ENCODE measurements at regions not wholly inside any gene's neighbourhood (a gene's known extent, or its start where the extent isn't known, plus 50 kb on each side); places are given as distances from the start of the nearest gene placed in this dataset.

DNA sequence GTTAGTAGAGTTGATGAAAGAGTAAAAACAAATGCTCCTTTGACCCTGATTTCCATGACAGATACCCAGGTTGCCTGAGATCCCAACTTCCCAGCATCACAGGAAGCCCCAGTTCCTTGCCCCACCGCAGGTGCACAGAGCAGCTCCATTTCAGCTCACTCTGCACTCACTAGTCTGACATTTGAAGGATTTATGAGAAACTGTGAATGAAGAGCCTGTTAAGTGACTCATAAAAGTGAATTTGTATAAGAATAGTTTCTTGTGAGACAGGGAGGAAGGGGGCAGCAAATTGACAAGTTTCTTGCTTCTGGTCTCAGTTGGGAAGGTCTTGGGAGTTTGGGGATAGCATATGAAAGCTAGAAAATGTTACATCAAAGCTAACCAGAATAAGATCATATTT is 248.7 kb upstream of the ATP5MC3 start:
- Histone ChIP-seq H3K27me3 (ENCODE audit: insufficient read depth, low read length) (no peaks in the 10 kb centered on the region), H3K9me2 (ENCODE audit: insufficient read depth) (no peaks in the 10 kb centered on the region), H3K79me2 (ENCODE audit: insufficient read depth, low read length) (no peaks in the 10 kb centered on the region), H4K20me1 (ENCODE audit: insufficient read depth) (no peaks in the 10 kb centered on the region), H3K27ac (ENCODE audit: low read depth, low read length) (no peak overlapping the region), H3K36me3 (ENCODE audit: control insufficient read depth in 1 of 2, insufficient read depth in 2 of 2, low read length in 2 of 2) (no peaks in the 10 kb centered on the region), H3K4me3 (replicated peaks in 1 of 2; ENCODE audit: low read depth in 1 of 2, low read length in 2 of 2) (no peak overlapping the region), H3K4me2 (ENCODE audit: low read length) (no peak overlapping the region), H3K9ac (ENCODE audit: low read length) (no peak overlapping the region), H2AFZ (ENCODE audit: low read depth, low read length, poor library complexity, severe bottlenecking) (no peak overlapping the region), H3K4me1 (ENCODE audit: control insufficient read depth in 1 of 2, insufficient read depth in 2 of 2, low read length in 2 of 2) (no peaks in the 10 kb centered on the region), H3K9me3 (ENCODE audit: control insufficient read depth in 1 of 2, insufficient read depth in 1 of 2, low read depth in 1 of 2, low read length in 2 of 2) (no peaks in the 10 kb centered on the region)
- ChIA-PET RAD21 (ENCODE audit: low non-redundant PET in 1 of 2, low total read pairs in 2 of 2, uncharacterized antibody in 2 of 2, unreplicated experiment in 2 of 2) (no interaction called here), CTCF (no interaction called here), POLR2A (no interaction called here)
- DNase-seq (ENCODE audit: low read depth, low spot score) (no peak), ATAC-seq (no peak)
- intact Hi-C loops (cut with micrococcal nuclease): no loop called here
- BruUV-seq (replicated peaks): no TSS peak
- TF ChIP-seq ZNF274 (IDR thresholded peaks at IDR 0.05; ENCODE audit: low read depth, low read length) (no peak), ELF1 (IDR thresholded peaks at IDR 0.05; ENCODE audit: borderline replicate concordance, low read depth) (no peak), RAD21 (IDR thresholded peaks at IDR 0.05; ENCODE audit: low read depth) (no peak), TCF7L2 (IDR thresholded peaks at IDR 0.05; ENCODE audit: borderline replicate concordance, extremely low read depth, insufficient read depth, insufficient read length) (no peak), FOSL1 (IDR thresholded peaks at IDR 0.05; ENCODE audit: low read depth) (no peak), POLR2AphosphoS5 (IDR thresholded peaks at IDR 0.05; ENCODE audit: low read depth, low read length) (no peak), SIN3A (IDR thresholded peaks at IDR 0.05; ENCODE audit: low read depth) (no peak)
- TF ChIP-seq, protein P1, sequence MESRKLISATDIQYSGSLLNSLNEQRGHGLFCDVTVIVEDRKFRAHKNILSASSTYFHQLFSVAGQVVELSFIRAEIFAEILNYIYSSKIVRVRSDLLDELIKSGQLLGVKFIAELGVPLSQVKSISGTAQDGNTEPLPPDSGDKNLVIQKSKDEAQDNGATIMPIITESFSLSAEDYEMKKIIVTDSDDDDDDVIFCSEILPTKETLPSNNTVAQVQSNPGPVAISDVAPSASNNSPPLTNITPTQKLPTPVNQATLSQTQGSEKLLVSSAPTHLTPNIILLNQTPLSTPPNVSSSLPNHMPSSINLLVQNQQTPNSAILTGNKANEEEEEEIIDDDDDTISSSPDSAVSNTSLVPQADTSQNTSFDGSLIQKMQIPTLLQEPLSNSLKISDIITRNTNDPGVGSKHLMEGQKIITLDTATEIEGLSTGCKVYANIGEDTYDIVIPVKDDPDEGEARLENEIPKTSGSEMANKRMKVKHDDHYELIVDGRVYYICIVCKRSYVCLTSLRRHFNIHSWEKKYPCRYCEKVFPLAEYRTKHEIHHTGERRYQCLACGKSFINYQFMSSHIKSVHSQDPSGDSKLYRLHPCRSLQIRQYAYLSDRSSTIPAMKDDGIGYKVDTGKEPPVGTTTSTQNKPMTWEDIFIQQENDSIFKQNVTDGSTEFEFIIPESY (IDR thresholded peaks at IDR 0.05; ENCODE audit: extremely low read depth, insufficient replicate concordance, low read length): no peak
- TF ChIP-seq, protein P2, sequence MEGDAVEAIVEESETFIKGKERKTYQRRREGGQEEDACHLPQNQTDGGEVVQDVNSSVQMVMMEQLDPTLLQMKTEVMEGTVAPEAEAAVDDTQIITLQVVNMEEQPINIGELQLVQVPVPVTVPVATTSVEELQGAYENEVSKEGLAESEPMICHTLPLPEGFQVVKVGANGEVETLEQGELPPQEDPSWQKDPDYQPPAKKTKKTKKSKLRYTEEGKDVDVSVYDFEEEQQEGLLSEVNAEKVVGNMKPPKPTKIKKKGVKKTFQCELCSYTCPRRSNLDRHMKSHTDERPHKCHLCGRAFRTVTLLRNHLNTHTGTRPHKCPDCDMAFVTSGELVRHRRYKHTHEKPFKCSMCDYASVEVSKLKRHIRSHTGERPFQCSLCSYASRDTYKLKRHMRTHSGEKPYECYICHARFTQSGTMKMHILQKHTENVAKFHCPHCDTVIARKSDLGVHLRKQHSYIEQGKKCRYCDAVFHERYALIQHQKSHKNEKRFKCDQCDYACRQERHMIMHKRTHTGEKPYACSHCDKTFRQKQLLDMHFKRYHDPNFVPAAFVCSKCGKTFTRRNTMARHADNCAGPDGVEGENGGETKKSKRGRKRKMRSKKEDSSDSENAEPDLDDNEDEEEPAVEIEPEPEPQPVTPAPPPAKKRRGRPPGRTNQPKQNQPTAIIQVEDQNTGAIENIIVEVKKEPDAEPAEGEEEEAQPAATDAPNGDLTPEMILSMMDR (IDR thresholded peaks at IDR 0.05 in 2 of 3, conservative IDR thresholded peaks at IDR 0.05 in 1 of 3; ENCODE audit: borderline replicate concordance in 1 of 3, insufficient read depth in 1 of 3, low read depth in 2 of 3, low read length in 2 of 3): no peak
